A549 (cell line): ENCODE measurements at regions not wholly inside any gene's neighbourhood (a gene's known extent, or its start where the extent isn't known, plus 50 kb on each side); places are given as distances from the start of the nearest gene placed in this dataset.

Experiments used
- ATAC-seq, 2 experiments: fragments of 200-7000 bp in 1 of 2; fragments of >200 bp in 1 of 2; cut with Nextera tagmentation in 1 of 2; cut with Tn5 transposase in 1 of 2; 3 replicates each; pipeline versions ENCODE4 v1.8.0 to v1.9.1; 2018 to 2020; ENCODE audit warnings: mild to moderate bottlenecking in 1 of 2, moderate library complexity in 1 of 2
- CTCF ChIA-PET: fragments of 300-600 bp; sonication (Branson Sonifier 250); formaldehyde crosslinking; extraction: SDS; loops from one replicate; lab custom pipeline; 2021; ENCODE audit warnings: antibody characterized with exemption, inconsistent platforms; lab: Yijun Ruan, JAX
- POLR2A ChIA-PET: fragments of 350-600 bp; formaldehyde crosslinking; extraction: SDS; loops from one replicate; lab custom pipeline; 2021; ENCODE audit warnings: antibody characterized with exemption, inconsistent platforms; lab: Yijun Ruan, JAX
- DNase-seq, 2 experiments: peaks; one replicate each; pipeline versions ENCODE4 v3.0.0 to v3.0.0-alpha.2; 2011 to 2016; ENCODE audit warnings: low read depth in 1 of 2, low spot score in 1 of 2
- FAIRE-seq: peaks from 2 replicates; lab custom pipeline; 2011; peaks lifted over from hg19 to GRCh38; lab: Jason Lieb, UNC
- H3K27ac ChIP-seq, 2 experiments: fragments of >200 bp; sonication (Bioruptor Twin); formaldehyde crosslinking; 3 replicates each; pipeline ENCODE4 v1.5.1; 2016 to 2017
- H3K4me1 ChIP-seq: fragments of >200 bp; sonication (Bioruptor Twin); formaldehyde crosslinking; 3 replicates; pipeline ENCODE4 v1.6.1; 2016
- H3K4me2 ChIP-seq: fragments of >200 bp; sonication (Bioruptor Twin); formaldehyde crosslinking; 3 replicates; pipeline ENCODE4 v1.6.1; 2016
- H3K4me3 ChIP-seq: fragments of >200 bp; sonication (Bioruptor Twin); formaldehyde crosslinking; 3 replicates; pipeline ENCODE4 v1.5.1; 2016
- H3K9me3 ChIP-seq: fragments of >200 bp; sonication (Bioruptor Twin); formaldehyde crosslinking; 3 replicates; pipeline ENCODE4 v1.6.1; 2016
- CBX2 ChIP-seq: fragments of 200-600 bp; sonication (generic); IDR thresholded peaks from 2 replicates; pipeline ENCODE4 v1.6.1; 2016; ENCODE audit warnings: low read depth, mild to moderate bottlenecking, borderline replicate concordance
- CBX8 ChIP-seq: fragments of 200-600 bp; sonication (generic); IDR thresholded peaks from 2 replicates; pipeline ENCODE4 v1.6.1; 2016
- CEBPB ChIP-seq, 2 experiments: fragments of >200 bp in 1 of 2; sonication (Bioruptor Twin) in 1 of 2; formaldehyde crosslinking in 1 of 2; IDR thresholded peaks; 2 replicates each; pipeline ENCODE4 v1.6.1; 2012 to 2016
- CHD2 ChIP-seq: fragments of 150-350 bp; IDR thresholded peaks from 2 replicates; pipeline ENCODE4 v1.6.1; 2014; ENCODE audit warnings: low read length; ENCODE audit not compliant: partially characterized antibody
- EHMT2 ChIP-seq: fragments of 200-600 bp; sonication (generic); IDR thresholded peaks from 2 replicates; pipeline ENCODE4 v1.6.1; 2016; ENCODE audit warnings: antibody characterized with exemption, low read depth, mild to moderate bottlenecking, moderate library complexity
- FOSL2 ChIP-seq, 2 experiments: fragments of 450-650 bp in 1 of 2; fragments of >200 bp in 1 of 2; sonication (Bioruptor Twin) in 1 of 2; formaldehyde crosslinking; IDR thresholded peaks; 2 replicates each; pipeline versions ENCODE4 v1.5.0 to v1.6.1; 2016 to 2020; ENCODE audit warnings: mild to moderate bottlenecking in 1 of 2, moderate library complexity in 1 of 2
- FOXS1 ChIP-seq: fragments of 250-450 bp; sonication (Bioruptor Pico); IDR thresholded peaks from 2 replicates; pipeline ENCODE4 v1.5.0; 2020; ENCODE audit warnings: mild to moderate bottlenecking, moderate library complexity
- GATA3 ChIP-seq: IDR thresholded peaks from 2 replicates; pipeline ENCODE4 v1.6.1; 2012; ENCODE audit warnings: borderline replicate concordance
- HEYL ChIP-seq: fragments of 250-450 bp; sonication (Bioruptor Pico); IDR thresholded peaks from 2 replicates; pipeline ENCODE4 v1.8.0; 2021; ENCODE audit warnings: mild to moderate bottlenecking, moderate library complexity
- HOXA7 ChIP-seq: fragments of 250-450 bp; sonication (Bioruptor Pico); IDR thresholded peaks from 2 replicates; pipeline ENCODE4 v1.5.0; 2020; ENCODE audit warnings: mild to moderate bottlenecking, moderate library complexity
- JUNB ChIP-seq: fragments of >200 bp; sonication (Bioruptor Twin); formaldehyde crosslinking; IDR thresholded peaks from 2 replicates; pipeline ENCODE4 v1.6.1; 2016
- KDM1A ChIP-seq: fragments of 200-600 bp; sonication (generic); IDR thresholded peaks from 2 replicates; pipeline ENCODE4 v1.6.1; 2016; ENCODE audit warnings: low read depth, mild to moderate bottlenecking
- MAZ ChIP-seq: fragments of 150-350 bp; IDR thresholded peaks from 2 replicates; pipeline ENCODE4 v1.6.1; 2014; ENCODE audit warnings: antibody characterized with exemption, low read depth, low read length, borderline replicate concordance
- NFE2L2 ChIP-seq: fragments of 150-350 bp; conservative IDR thresholded peaks from 2 replicates; pipeline ENCODE4 v1.6.1; 2014; ENCODE audit warnings: low read length
- PBX3 ChIP-seq: IDR thresholded peaks from 2 replicates; pipeline ENCODE4 v1.6.1; 2012
- POLR2A ChIP-seq: IDR thresholded peaks from 2 replicates; pipeline ENCODE4 v1.6.1; 2012; ENCODE audit warnings: mild to moderate bottlenecking, low read length
- RAD21 ChIP-seq, 2 experiments: fragments of >200 bp in 1 of 2; sonication (Bioruptor Twin) in 1 of 2; formaldehyde crosslinking in 1 of 2; IDR thresholded peaks in 1 of 2; conservative IDR thresholded peaks in 1 of 2; 2 replicates in 1 of 2; 3 replicates in 1 of 2; pipeline ENCODE4 v1.6.1; 2012 to 2018; ENCODE audit warnings: inconsistent platforms in 1 of 2
- RCOR1 ChIP-seq: fragments of 150-350 bp; IDR thresholded peaks from 2 replicates; pipeline ENCODE4 v1.6.1; 2014; ENCODE audit warnings: antibody characterized with exemption, low read length, low read depth
- SMC3 ChIP-seq: fragments of >200 bp; sonication (Bioruptor Twin); formaldehyde crosslinking; IDR thresholded peaks from 3 replicates; pipeline ENCODE4 v1.6.1; 2018; ENCODE audit warnings: inconsistent platforms
- ZFP36 ChIP-seq: fragments of 450-650 bp; IDR thresholded peaks from 2 replicates; pipeline ENCODE4 v1.6.1; 2014; ENCODE audit warnings: borderline replicate concordance; ENCODE audit not compliant: partially characterized antibody
- WGBS: methylation state at CpG from one replicate; pipeline ENCODE4 v1.1.6; 2017; ENCODE audit errors: missing lambda C conversion rate; 5-methylcytosine and 5-hydroxymethylcytosine counted together
- TF ChIP-seq, protein P1 (sequence below): fragments of 250-450 bp; sonication (Bioruptor Pico); IDR thresholded peaks from 2 replicates; pipeline ENCODE4 v1.5.0; 2021; ENCODE audit warnings: mild to moderate bottlenecking, moderate library complexity, borderline replicate concordance
- TF ChIP-seq, protein P2 (sequence below): fragments of >200 bp; sonication (Bioruptor Twin); formaldehyde crosslinking; IDR thresholded peaks from 3 replicates; pipeline ENCODE4 v1.6.1; 2016
- TF ChIP-seq, protein P3 (sequence below): fragments of 250-450 bp; sonication (Bioruptor Pico); IDR thresholded peaks from 2 replicates; pipeline ENCODE4 v1.5.0; 2020; ENCODE audit warnings: low read depth, mild to moderate bottlenecking, moderate library complexity
- TF ChIP-seq, protein P4 (sequence below): fragments of 150-350 bp; IDR thresholded peaks from 2 replicates; pipeline ENCODE4 v1.6.1; 2014; ENCODE audit warnings: low read depth, mild to moderate bottlenecking, low read length

GRCh38 chr17:62876673-62877405, 68.7 kb upstream of the MARCHF10 start:
- FAIRE-seq (peak; percentile 56), ATAC-seq (peak in 1 of 2 experiments; percentile 47; a peak in 3 of 6 replicates), DNase-seq (no peak)
- Histone ChIP-seq H3K4me1 (peaks cover 21% of the 10 kb centered on the region), H3K4me3 (no peak overlapping the region), H3K9me3 (no peaks in the 10 kb centered on the region), H3K4me2 (peak overlapping the region; percentile 53), H3K27ac (peak overlapping the region; percentile 48 to 62)
- ChIA-PET CTCF (interaction anchor here (0.8 to 2.0 kb wide), 6 partner anchors 9 to 173 kb away, joined by 3 to 10 read pairs (median 3); no protein-coding TSS in a partner anchor), POLR2A (interaction anchor here (1.2 kb wide), 1 partner anchor 16 kb away, joined by 5 read pairs; no protein-coding TSS in a partner anchor)
- 42% methylated on average over 2 of the region's 2 CpGs for WGBS
- TF ChIP-seq FOSL2 (IDR thresholded peaks at IDR 0.05) = no peak
- peak; percentile 63 for TF ChIP-seq FOSL2 (CRISPR knock-in tag; IDR thresholded peaks at IDR 0.05)
- no peak; the same call in 1 of the 2 replicates for TF ChIP-seq FOXS1 (CRISPR knock-in tag)
- TF ChIP-seq JUNB = peak; percentile 54
- no peak for TF ChIP-seq HEYL (CRISPR knock-in tag)
- TF ChIP-seq CBX2 = no peak

- H3K9me3 ChIP-seq = no peaks in the 10 kb centered on the region
- peaks cover 21% of the 10 kb centered on the region for H3K4me1 ChIP-seq
- peak overlapping the region; percentile 53; the same call in 2 of the 3 replicates for H3K4me2 ChIP-seq
- peak in 1 of 2 experiments; percentile 20; a peak in 2 of 6 replicates for ATAC-seq
- no peak for TF ChIP-seq EHMT2
- TF ChIP-seq POLR2A = no peak
- TF ChIP-seq RCOR1 = no peak
- TF ChIP-seq KDM1A = no peak
- no peak for TF ChIP-seq MAZ
- TF ChIP-seq, protein P1, sequence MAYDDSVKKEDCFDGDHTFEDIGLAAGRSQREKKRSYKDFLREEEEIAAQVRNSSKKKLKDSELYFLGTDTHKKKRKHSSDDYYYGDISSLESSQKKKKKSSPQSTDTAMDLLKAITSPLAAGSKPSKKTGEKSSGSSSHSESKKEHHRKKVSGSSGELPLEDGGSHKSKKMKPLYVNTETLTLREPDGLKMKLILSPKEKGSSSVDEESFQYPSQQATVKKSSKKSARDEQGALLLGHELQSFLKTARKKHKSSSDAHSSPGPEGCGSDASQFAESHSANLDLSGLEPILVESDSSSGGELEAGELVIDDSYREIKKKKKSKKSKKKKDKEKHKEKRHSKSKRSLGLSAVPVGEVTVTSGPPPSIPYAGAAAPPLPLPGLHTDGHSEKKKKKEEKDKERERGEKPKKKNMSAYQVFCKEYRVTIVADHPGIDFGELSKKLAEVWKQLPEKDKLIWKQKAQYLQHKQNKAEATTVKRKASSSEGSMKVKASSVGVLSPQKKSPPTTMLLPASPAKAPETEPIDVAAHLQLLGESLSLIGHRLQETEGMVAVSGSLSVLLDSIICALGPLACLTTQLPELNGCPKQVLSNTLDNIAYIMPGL (CRISPR knock-in tag) = no peak
- TF ChIP-seq NFE2L2 = no peak
- no peak for TF ChIP-seq RAD21 (conservative IDR thresholded peaks at IDR 0.05 in 1 of 2, IDR thresholded peaks at IDR 0.05 in 1 of 2)
- TF ChIP-seq SMC3 = no peak
- TF ChIP-seq CHD2 = no peak
- TF ChIP-seq ZFP36 = no peak
- TF ChIP-seq, protein P2, sequence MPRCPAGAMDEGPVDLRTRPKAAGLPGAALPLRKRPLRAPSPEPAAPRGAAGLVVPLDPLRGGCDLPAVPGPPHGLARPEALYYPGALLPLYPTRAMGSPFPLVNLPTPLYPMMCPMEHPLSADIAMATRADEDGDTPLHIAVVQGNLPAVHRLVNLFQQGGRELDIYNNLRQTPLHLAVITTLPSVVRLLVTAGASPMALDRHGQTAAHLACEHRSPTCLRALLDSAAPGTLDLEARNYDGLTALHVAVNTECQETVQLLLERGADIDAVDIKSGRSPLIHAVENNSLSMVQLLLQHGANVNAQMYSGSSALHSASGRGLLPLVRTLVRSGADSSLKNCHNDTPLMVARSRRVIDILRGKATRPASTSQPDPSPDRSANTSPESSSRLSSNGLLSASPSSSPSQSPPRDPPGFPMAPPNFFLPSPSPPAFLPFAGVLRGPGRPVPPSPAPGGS = no peak
- TF ChIP-seq GATA3 = no peak
- TF ChIP-seq, protein P3, sequence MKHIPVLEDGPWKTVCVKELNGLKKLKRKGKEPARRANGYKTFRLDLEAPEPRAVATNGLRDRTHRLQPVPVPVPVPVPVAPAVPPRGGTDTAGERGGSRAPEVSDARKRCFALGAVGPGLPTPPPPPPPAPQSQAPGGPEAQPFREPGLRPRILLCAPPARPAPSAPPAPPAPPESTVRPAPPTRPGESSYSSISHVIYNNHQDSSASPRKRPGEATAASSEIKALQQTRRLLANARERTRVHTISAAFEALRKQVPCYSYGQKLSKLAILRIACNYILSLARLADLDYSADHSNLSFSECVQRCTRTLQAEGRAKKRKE = no peak
- TF ChIP-seq PBX3 = no peak
- no peak for TF ChIP-seq CBX8
- no peak for TF ChIP-seq CEBPB (IDR thresholded peaks at IDR 0.05)
- TF ChIP-seq HOXA7 (CRISPR knock-in tag) = no peak
- TF ChIP-seq FOXS1 (CRISPR knock-in tag) = no peak
- TF ChIP-seq, protein P4, sequence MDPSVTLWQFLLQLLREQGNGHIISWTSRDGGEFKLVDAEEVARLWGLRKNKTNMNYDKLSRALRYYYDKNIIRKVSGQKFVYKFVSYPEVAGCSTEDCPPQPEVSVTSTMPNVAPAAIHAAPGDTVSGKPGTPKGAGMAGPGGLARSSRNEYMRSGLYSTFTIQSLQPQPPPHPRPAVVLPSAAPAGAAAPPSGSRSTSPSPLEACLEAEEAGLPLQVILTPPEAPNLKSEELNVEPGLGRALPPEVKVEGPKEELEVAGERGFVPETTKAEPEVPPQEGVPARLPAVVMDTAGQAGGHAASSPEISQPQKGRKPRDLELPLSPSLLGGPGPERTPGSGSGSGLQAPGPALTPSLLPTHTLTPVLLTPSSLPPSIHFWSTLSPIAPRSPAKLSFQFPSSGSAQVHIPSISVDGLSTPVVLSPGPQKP = no peak
- 79% methylated on average over 2 of the region's 2 CpGs for WGBS
- peak overlapping the region; percentile 30 to 48; a peak in 5 of 6 replicates for H3K27ac ChIP-seq
- no peak for FAIRE-seq
- POLR2A ChIA-PET = interaction anchor here (0.6 kb wide), 1 partner anchor 89 kb away, joined by 3 read pairs; no protein-coding TSS in a partner anchor
- CTCF ChIA-PET = interaction anchor here (0.6 to 1.5 kb wide), 4 partner anchors 9 to 173 kb away, joined by 3 to 5 read pairs (median 3); no protein-coding TSS in a partner anchor
- DNase-seq = no peak
- no peak overlapping the region for H3K4me3 ChIP-seq
Observed at GRCh38 chr17:62876063-62876462, 67.9 kb upstream of the MARCHF10 start.
